HG03139 (cell line): ENCODE measurements at regions not wholly inside any gene's neighbourhood (a gene's known extent, or its start where the extent isn't known, plus 50 kb on each side); places are given as distances from the start of the nearest gene placed in this dataset.
A peak's percentile ranks its signal among the peaks of the same experiment; 100 is the strongest.
"Not testable (repeated sequence)": the region's sequence is repeated elsewhere in the genome, so short reads cannot be mapped to it uniquely, and the experiment has no call there.

Experiments used
- ATAC-seq: cut with Tn5 transposase; IDR thresholded peaks from one replicate; pipeline ENCODE4 v1.9.1; 2021; ENCODE audit not compliant: unreplicated experiment

DNA sequence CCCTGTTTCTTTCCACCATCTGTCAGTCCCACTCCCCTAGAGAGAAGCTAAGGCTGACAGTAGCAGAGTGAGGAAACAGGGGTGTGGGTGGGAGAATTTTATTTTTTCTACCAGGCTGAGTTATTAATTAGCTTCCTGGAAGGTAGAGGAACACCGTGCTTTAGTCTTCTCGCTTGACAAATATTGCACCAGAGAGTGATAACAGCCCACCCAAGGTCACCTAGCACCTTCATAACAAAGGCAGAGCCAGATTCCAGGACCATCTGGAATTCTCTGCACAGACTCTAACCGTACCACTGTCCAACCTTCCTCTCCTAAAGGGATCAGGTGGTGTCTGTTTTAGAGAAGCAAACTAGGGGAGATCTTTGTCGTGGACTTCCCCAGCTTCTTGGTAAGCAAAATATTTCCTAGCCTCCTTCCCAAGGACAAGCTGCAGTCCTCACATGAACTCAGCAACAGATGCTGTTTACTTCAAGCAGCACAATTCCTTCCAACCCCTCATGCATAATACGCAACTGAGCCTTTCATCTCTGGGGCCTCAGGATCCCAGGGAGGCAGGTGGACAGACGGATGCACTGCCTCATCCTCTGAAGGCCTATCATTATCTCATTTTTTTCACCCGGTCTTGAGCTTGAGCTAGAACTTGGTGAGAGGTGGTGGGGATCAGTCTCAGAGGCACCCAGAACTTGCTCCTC lies 308.7 kb upstream of the BRINP1 start:
- no peak for ATAC-seq

DNA sequence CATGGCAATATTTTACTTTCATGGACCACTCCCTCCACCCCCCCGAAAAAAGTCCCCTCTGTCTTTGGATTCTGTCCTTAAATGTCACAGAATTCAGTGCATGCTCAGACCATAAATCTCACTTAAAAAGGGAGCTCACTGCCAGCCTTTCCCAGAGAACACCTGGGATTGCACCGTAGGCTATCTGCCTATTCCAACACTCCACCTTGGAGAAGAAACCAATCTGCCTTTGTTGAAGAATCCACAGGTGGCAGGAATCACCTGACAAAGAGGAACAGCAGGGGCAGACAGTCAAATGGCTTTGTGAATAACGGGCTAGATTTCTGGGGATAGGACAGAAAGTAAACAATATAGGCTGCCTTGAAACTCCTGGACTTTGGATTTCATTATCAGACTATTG lies 306.7 kb upstream of the BRINP1 start:
- ATAC-seq, result no peak

DNA sequence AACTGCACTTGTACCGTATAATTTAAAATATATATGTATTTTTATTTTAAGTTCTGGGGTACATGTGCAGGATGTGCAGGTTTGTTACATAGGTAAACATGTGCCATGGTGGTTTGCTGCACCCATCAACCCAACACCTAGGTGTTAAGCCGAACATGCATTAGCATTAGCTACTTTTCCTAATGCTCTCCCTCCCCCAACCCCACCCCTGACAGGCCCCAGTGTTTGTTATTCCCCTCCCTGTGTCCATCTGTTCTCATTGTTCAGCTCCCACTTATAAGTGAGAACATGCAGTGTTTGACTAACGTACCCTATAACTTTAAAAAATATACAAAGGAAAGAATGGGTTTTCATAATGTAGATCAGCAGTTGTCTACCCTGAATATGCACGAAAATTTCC lies 303.5 kb upstream of the BRINP1 start:
- not testable (repeated sequence) for ATAC-seq

DNA sequence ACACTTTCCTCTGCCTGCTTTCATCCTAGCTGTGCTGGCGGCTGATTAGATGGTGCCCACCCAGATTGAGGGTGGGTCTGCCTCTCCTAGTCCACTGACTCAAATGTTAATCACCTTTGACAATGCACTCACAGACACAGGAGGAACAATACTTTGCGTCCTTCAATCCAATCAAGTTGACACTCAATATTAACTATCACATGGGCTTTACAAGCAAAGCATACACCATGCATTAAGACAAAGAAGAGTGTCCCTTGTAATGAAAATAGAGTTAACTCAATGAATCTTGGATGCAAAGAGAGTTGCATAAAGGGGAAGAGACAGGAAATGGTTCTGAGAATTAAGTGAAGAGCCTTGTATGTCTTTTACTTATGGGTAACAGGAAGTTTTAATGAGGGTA lies 298.7 kb upstream of the BRINP1 start:
- ATAC-seq, result no peak

DNA sequence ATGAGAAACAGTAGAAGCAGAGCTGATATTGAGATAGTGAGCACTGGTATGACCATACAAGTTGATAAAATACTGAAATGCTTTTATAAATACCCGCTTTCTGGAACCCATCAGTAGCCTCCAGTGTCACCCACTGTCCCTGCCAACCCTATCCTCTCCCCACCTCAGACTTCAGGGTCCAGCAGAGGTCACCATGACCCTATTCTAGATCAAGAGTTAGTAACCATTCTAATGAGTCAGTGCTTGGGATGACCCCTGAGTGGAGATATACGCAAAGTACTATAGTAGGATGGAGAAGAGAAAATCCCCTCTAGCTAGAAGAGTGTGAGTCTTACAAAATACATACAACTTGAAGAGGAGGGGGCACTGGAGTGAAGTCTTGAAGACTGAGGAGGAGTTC lies 297.9 kb upstream of the BRINP1 start:
- no peak for ATAC-seq

DNA sequence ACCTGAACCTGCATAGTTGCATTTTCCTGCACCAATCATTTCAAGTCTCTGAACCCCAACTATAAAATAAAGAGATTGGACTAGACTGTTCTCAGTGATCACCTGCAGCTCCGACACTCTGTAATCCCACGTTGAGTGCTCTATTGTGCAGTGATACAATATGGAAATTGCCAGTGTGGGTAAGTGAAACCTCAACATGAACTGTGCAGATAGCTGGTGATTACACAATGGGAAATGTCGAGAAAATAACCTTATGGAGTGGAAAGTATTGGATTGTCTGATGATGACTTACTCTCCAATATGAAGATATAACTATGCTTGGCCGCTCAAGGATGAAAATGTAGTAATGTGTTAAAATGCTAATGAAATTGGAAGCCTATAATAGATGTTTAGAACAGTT lies 293.1 kb upstream of the BRINP1 start:
- ATAC-seq, result no peak

DNA sequence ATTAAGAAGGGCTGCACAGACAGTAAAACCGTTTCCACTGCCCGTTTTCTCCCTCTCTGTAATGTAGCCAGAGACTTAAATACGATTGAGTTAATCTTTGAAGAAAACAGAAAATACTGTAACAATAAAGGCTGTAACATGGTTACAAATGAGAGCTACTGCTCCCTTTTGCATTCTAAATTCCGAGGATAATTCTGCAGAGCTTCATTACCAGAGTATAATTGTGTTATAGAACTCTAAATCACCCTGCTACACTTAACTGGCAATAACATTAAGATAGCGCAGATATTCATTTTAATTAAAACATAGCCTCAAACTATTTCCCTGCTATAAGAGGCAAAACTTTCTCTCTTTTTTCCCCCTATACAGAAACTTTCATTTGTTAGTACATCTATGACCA lies 283.7 kb upstream of the BRINP1 start:
- no peak for ATAC-seq

DNA sequence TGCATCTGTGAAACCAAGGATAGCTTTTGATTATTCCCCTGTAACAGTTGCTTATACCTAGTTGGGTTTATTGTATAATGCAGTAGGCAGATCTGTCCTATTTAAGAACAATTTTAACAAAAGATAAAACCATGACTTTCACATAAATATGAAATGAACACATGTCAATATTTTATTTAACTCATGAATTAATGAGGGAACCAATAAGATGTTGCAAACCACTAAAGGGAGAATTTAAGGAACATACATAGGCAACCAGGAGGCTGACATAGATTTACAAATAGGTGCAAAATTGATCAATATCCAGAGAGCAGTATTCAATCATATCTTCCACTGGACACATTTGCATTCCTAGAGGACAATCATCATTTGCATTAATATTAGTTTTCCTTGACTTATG lies 280.0 kb upstream of the BRINP1 start:
- ATAC-seq, result no peak

DNA sequence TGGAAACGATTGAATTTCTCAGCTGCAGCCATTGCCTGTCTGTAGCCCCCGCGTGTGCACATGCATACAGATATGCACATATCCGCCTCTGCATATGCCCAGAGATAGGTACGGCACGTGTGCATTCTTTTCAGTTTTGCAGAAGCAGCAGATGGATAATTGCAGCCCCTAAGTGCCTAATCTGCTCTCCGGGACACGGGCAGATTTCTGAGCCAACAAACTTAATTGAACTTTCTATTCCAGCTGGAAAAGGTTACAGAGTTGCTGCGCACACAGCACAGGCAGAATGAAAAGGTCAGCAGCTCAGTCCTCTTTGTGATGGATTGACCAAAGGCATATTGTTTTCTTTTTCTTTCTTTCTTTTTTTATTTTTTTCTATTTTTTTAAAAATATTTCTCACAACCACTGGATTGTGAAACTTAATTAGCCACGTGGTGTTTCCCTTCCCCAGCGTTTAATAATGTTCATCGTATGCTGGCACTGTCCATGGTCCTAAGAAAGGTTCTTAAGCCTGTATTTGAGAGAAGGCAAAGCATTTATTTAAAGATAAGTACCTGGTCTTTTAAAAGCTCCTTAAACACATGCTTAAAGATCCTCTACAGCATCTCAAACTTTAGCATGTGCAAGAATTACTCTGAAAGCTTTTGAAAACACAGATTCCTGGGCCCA lies 270.2 kb upstream of the BRINP1 start:
- no peak for ATAC-seq

DNA sequence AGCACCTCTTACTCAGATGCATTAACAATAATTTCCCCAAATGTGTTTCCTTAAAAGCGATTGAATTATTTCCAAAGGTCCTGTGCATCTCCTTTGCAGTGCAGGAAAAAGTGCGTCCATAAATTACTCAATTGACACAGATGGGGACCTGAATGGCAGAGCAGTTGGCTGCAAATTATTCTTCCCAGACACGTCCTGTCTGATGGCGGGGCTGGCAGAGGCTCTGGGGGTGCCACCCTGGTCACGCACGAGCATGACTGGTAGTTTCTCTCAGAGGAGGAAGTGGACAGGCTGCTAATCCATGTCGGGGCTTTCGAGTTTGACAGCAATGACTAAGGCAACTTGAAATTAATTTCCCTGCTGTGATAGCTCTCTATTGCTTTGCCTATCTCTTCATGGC lies 264.8 kb upstream of the BRINP1 start:
- ATAC-seq, result no peak

DNA sequence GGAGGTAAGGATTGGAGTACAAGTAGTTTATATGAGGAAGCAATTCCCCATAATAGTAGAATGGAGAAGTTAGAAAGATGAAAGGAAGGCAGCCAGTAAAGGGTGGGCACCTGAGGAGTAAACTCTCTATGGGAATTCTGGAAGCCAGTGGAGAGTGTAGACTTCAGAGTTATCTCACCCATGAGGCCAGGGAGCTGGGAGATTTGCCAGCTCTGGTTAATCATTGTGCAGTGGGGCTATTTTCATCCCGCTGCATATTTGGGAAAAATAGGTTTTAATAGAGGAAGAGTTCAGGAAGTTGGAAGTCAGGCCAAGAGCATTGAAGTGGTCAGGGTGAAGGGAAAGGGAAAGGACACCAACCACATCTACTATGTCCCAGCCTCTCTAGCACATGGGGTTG lies 242.3 kb upstream of the BRINP1 start:
- no peak for ATAC-seq

DNA sequence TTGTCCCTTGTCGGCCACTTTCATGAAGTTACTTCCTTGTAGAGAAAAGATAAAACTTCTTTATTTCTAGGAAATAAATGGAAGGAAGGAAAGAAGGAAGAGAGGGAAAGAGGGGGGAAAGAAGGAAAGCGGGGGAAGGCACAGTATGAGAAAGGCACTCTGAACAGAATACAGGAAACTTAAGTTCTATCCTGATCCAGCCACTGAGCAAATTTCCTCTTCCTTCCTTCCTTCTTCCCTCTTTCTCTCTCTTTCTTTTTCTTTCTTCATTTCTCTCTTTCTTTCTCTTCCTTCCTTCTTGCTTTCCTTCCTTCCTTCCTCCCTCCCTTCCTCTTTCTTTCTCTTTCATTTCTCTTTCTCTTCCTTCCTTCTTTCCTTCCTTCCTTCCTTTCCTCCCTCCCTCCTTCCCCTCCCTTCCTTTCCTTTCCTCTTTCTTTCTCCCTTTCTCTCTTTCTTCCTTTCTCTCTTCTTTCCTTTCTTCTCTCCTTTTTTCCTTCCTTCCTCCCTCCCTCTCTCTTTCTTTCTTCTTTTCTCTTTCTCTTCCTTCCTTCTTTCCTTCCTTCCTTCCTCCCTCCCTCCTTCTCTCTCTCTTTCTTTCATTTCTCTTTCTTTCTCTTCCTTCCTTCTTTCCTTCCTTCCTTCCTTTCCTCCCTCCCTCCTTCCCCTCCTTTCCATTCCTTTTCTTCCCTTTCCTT lies 240.2 kb upstream of the BRINP1 start:
- ATAC-seq, result no peak

DNA sequence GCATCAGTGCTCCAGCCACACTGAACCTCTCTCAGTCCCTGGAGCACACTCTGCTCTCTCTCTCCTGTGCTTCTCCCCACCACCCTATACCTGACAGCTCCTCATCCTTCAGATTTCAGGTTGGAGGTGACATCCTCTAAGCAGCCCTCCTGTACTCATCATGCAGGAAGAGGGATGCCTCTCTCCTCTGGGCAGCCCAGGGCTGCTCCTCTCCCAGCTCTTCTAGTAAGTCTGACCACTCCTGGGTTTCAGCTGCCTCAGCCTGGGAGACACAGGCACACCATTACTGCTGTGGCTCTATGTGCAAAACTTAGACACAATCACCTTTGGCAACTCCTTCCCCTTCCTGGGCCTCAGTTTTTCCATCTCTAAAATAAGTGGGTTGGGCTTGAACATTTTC lies 232.4 kb upstream of the BRINP1 start:
- no peak for ATAC-seq

DNA sequence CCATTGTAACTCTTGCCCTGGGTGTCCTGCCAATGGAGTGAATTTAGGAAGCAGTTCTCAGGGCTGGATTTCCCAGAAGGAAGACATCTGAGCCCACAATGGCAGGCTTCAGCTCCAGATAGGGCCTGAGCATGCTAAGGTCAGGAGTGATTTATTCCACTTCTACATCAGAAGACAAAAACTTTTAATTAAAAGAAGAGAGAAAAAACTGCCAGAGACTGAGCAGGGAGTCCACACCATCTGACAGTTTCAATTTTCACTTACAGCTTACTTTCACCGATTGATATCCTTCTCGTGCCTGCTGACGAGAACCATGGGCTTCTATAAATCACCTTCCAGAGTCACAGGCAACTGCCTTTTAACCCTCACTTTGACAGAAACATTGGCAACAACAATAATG lies 228.3 kb upstream of the BRINP1 start:
- no peak for ATAC-seq

DNA sequence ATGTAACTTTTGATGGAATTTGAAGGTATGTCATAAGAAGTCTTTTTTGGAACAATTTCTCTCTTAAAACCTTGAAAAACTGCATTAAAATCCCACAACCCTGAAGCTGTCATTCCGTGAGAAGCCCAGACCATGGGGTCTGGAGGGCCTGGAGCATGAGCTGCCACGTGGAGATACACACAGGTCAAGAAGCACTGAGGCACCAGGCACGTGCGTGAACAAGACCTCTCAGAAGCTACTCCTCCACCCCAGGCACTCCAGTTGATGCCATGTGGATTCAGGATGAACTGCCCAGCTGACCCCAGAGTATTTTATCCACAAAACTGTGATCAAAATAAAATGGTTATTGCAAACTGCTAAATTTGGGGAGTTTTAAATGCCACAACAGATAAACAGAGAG lies 227.5 kb upstream of the BRINP1 start:
- no peak for ATAC-seq

DNA sequence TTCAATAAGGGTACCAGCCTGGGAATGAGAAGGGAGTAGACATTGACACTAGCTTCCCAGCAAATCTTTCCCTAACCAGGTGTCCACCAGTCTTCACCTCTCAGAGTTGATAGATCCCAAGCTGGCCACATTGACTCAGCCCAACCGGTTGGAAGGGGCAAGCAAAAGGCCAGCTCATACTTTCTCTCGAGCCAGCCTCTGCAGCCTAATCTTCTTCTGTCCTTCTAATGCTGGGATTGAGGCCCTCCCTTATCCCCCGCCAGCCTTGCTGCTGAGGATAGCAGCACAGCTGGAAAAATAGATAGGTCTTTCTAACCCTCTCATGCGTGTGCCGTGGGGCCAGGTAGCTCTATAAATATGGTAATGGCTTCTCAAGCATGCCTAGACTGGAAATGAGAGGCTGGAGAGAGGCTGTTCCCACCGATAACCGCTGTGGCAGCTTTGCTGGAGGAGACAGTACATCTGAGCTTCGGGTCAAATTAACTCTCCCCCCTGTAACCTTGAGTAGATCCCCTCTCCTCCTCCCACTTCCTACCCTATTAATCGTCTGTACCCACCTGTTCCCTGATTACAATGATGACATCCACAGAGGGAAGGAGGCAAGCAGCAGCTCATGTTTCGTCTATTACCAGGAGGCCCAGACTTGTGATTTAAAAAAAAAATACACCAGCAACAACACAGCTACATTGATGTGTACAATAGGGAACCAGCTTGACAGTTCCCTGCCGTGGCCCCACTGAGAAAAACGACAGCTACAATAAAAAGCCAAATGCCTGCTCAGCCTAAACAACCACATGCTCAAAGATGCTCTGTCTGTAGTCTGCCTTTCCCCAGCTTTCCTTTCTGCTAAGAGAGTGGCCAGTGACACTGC lies 219.9 kb upstream of the BRINP1 start:
- no peak for ATAC-seq

DNA sequence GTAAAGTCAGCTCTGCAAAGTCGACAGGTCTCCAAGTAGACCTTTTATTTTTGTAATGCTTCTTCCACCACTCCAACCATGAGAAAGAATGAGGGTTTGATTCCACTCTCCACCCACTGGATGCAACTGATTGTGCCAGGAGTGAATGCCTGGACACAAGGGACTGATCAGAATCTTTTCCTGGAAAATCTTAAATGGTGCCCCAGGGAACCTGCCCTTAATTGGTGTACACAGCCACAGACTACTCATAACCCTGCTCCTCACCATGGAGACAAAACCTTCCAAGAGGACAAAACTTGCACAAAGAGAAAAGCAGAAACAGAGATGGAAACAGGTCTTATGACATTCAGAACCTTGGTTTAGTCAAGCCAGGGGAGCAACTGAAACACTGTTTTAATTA lies 208.6 kb upstream of the BRINP1 start:
- ATAC-seq, result no peak

DNA sequence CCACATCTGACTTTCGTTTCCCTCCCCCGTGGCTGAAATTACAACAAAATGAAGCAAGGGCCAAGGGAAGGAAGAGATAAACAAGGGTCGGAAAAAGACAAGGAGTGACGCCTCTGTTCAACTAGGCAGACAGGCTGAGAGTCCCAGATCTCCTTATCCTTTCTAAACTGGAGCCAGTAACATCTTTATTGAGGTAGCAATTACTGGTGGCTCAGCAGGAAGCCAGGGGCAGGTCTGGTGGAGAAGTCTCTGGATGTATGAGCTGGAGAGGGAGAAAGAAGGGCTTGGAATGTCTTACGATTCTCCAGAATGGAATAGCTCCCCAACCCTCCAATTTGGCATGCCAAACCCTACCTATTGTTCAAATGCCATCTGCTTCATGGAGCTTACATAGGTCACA lies 190.8 kb upstream of the BRINP1 start:
- no peak for ATAC-seq

DNA sequence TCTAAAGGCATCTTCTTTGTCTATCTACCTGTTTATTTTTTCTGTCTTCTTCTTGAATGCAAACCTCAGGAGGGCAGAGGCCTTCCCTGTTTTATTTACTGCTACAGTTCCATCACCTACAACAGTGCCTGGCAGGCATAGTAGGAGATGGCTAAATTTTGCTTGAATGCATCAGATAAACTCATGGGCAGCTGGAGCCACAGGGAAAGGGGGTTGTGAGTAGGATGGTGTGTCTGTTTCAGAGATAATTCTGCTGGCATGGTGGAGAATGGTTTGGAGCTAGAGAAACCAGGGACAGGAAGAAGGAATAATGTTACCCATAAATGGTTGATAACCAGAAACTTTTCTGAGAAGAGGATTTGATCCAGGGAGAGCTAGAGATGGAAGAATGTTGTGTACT lies 189.8 kb upstream of the BRINP1 start:
- no peak for ATAC-seq

DNA sequence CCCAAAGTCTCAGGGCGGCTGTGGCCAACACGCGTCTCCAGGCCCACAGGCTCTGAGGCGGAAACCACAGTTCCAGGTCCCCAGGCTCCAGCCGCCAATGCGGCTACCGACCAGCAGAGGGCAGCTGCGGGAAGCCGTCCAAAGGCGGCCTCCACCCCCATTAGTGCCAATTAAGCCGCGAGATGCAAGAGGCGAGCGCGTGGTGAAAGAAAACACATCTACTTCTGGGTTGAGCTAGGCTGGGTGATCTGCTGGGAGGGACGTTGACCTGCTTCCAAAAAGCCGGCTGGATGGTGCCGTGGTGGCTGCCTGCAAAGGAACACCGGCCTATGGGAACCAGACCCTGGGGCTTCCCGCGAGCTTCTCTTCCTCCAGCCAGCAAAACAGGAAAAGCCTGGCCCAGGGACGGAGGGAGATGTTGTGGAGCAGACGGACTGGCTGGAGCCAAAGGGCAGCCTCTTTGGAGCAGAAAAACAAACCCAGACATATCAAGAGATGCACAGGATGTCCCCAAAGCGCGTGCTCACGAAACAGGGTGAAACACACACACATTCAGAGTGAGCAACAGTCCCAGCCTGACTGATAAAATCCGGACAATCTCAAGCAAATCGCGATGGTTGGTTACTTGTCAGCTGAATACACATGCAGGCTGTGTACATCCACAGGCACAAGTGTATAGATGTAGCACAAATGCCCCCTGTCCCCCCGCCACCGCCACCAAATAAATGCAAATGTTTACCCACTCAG lies 187.1 kb upstream of the BRINP1 start:
- peak; percentile 99 for ATAC-seq

DNA sequence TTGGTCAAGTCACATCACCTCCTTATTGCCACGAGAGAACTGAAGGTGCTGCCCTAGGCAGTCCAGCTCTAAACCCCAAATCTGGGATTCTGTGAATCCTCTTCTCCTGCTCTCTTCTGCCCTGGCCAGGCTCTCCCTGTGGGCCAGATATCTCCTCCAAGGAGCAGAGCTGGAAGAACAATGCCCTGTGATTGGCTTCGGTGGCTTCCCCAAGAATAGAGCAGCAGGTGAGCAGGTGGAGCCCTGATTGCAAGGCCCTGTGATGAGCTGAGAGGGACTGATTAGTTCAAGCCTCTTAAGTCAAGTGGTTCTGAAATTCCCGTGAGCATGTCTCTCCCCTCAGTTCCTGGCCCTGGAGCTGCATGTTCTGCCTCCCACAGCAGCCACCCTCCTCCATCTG lies 175.3 kb upstream of the BRINP1 start:
- ATAC-seq, result no peak
